Caki2 (cell line): ENCODE measurements at regions not wholly inside any gene's neighbourhood (a gene's known extent, or its start where the extent isn't known, plus 50 kb on each side); places are given as distances from the start of the nearest gene placed in this dataset.
A peak's percentile ranks its signal among the peaks of the same experiment; 100 is the strongest.

Experiments
- DNase-seq: peaks from one replicate; pipeline ENCODE4 v3.0.0-alpha.2; 2015; ENCODE audit warnings: low read depth
- in situ Hi-C: cut with HindIII; loops from 2 replicates; pipeline ENCODE4 v1.10.0; 2016; ENCODE audit warnings: low sequenced_read_pairs, low pct_unique_long_range_greater_than_20kb, mixed read lengths

DNA sequence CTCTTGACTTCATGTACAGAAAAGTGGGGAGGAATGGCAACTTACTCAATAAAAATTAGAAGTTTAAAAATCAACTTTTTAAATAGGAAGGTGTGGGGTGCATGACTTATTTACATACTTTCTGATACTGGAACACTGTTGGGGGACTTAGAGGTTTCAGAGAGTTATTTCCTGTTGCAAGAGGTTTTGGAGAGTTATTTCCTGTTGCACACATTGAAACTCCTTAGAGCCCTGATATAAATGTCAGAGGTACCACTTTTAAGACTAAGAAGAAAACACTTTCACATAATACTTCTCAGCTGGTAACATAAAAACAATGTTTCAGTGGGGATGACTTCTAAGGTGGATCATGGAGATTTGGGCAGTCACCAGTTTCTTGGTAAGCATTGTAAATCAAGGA is 579.9 kb downstream of the MMUT start:
- in situ Hi-C loops = no loop called here
- DNase-seq = no peak

DNA sequence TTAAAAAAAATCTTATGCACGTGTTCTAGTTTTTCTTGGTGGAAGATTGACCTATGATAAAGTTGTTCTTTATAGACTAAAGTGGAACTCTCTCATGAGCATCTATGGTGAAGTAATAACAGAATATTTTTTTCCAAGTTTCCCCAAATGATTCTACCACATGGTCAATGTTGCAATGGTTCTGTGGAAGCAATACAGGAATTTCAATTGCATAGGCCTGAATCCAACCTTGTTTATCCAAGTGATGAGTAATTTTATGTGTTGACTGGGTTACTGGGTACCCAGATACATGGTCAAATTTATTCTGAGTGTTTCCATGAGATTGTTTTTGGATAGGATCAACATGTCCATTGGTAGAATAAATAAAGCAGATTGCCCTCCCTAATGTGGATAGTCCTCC is 581.5 kb downstream of the MMUT start:
- no peak for DNase-seq
- in situ Hi-C loops = no loop called here

DNA sequence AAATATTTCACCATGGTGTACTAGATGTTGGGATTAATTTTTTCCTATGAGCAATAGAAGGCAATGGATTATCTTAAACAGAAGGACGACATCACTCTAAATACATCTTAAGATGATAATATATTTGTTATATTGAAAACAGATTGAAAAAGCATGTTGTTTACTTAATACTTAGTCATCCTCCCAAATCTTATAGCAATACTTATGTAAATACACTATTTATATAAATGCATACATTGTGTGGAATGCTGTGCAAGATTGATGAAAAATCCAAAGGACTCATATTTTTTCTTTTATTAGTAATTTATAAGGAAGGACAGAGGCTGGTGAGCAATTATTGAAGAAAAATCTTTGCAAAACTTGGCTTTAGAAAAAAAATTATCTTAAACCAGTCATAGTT is 593.5 kb downstream of the MMUT start:
- DNase-seq = no peak

DNA sequence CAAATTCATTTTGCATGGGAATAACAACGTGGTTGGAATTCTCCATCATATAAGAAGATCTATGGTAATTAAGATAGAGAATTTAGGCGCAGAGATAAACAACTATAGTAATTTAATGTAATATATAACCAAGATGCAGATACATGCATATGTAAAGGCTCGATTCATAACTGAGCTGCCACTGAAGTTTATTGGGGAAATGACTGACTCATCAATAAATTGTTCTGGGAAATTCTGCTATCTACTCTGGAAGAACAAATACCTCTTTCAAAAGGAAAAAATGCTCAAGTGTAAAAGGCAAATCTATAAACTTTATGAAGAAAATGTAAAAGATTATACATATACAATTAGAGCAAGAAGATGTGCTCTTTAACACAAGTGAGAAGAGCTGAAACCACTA is 596.4 kb downstream of the MMUT start:
- no peak for DNase-seq
- in situ Hi-C loops = no loop called here

More for the DNA sequence above, 593.5 kb downstream of the MMUT start:
- in situ Hi-C loops = no loop called here

DNA sequence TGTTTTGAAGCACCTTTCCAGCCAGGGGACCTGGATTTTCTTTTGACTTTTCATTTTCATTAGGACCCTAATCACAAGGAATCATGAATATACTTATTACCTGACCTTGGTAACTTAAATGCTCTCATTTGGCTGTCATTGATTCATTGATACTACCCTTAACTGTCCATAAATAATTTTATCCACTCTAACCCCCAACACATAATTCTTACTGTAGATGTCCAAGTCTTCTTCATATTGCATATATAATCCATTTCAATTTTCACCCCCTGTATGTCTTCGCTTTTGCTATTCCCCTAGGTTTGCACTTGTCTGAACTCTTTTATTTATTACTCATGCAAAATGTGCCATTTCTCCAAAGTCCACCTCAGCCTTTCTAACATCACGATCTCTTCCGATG is 602.9 kb downstream of the MMUT start:
- in situ Hi-C loops = no loop called here
- no peak for DNase-seq

DNA sequence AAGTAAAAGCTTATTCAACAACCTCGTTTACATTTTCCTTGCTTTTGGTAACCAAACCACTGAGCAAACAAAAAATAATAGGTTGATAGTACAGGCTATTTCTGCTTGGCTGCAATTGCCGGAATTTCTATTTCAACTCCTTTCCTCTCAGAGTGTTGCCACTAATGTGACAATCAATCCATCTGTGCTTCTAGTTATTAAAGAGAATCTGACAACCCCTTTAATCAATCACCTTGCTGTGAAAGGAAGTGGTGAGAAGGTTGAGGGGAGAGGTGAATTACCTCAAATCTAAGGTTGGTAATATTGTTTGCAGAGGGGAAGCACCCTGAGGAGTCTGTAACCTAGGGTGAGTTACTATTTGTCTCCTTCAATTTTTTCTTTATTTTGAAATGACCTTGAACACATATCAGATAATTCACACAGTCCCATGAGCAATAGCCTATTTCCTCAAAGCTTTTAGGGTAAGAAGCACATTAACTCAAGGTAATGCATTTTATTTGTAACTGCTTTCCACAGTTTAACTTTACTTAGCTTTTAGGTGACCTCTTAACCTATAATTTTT is 603.4 kb downstream of the MMUT start:
- no peak for DNase-seq
- in situ Hi-C loops = no loop called here

DNA sequence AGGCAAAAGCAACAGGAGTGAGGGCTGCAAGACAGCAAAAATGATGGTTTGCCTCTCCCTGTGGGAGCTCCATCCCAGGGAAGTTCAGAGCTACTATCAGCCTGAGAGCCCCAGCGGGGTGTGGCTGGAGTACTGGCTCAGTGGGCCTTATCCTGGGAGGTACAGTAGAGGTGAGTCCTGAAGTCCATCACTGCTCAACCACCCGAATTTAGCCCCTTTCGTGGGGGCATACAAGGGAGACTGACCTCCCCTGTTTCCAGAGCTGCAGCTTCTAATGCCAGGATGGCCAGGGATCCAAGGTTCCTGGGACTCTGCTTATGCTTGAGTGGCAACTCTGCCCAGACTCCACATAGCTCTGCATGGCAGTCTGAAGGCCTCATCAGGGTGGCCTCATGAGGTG is 617.8 kb downstream of the MMUT start:
- DNase-seq = no peak
- in situ Hi-C loops = no loop called here

DNA sequence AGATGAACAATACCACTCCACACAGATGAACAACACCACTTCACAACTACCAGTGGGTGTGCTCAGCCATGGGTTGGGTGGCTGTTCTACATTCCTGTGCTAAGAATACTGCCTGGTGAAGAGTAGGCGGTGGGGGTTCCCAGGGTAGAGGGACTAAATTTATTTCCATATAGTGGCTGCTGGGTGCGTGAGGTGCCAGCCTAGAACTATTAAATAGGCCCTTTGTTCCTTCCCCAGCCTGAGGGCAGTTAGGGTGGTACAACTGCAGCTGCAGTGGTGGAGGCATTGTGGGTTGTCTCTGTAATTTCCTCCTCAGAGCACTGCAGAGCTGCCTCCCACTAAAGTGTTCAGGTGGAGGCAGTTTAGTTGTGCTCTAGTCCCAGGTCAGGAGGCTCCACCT is 618.4 kb downstream of the MMUT start:
- in situ Hi-C loops = no loop called here
- no peak for DNase-seq

DNA sequence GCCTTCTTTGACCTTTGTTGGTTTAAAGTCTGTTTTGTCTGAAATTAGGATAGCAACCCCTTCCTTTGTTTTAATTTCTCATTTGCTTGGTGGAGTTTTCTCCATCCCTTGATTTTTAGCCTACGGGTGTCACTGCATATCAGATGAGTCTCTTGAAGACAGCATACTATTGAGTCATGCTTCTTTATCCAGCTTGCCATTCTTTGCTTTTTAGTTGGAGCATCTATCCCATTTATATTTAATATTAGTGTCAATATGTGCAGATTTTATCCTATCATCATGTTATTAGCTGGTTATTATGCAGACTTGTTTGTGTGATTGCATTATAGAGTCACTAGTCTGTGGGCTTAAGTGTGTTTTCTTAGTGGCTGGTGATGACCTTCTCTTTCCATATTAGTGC is 622.2 kb downstream of the MMUT start:
- DNase-seq = no peak
- in situ Hi-C loops = no loop called here

DNA sequence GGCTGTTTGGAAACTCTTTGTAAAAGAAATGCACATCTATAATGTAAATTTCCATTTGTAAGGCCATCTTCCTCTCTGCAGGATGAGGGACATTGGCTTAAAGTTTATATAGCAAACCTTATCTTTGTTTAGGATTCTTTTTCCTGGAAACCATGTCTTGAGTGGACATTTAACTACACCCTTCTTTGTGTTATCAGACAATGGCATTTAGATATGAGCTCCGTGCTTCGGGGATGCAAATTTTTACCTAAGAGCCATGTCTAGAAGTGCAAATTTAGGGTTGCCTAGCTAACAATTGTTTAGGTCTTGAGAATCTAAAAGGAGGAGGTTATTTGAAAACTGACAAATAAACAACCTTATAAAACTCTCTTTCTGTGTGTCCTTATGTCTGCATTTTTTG is 623.8 kb downstream of the MMUT start:
- in situ Hi-C loops = no loop called here
- DNase-seq = no peak

DNA sequence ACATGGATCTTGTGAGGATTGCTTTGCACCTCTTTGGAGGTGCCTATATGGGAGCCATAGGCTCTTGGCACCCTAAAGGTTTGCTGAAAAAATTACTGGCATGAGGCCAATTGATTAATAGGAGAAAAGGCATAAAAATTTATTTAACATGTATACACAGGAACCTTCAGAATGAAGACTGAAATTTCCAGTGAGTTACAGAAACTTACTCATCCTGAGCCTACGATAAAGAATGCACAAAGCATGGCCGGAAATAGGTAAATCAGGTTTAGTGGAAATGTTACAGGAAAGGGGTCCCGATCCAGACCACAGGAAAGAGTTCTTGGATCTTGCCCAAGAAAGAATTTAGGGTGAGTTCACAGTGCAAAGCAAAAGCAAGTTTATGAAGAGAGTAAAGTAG is 625.3 kb downstream of the MMUT start:
- DNase-seq = no peak
- in situ Hi-C loops = no loop called here

DNA sequence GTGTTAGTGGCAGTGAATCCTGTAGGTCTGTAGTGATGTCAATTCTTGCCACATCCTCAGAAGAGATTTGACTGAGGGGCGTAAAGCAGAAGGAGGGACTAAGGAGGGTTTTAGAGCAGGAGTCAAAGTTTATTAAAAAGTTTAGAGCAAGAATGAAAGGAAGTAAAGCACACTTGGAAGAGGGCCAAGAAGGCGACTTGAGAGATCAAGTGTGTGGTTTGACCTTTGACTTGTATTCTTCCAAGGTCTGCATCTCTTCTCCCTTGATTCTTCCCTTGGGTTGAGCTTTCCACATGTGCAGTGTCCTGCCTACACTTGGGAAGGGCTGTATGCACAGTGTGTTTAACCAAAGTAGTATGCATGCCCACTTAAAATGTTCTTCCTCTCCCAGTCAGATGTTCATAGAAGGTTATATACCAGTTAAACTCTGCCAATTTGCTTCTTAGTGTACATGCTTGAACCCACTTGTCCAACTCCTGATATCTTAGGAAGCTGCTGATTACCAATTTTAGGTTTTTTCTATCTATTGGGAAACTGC is 627.6 kb downstream of the MMUT start:
- in situ Hi-C loops = no loop called here
- peak; percentile 29 for DNase-seq

DNA sequence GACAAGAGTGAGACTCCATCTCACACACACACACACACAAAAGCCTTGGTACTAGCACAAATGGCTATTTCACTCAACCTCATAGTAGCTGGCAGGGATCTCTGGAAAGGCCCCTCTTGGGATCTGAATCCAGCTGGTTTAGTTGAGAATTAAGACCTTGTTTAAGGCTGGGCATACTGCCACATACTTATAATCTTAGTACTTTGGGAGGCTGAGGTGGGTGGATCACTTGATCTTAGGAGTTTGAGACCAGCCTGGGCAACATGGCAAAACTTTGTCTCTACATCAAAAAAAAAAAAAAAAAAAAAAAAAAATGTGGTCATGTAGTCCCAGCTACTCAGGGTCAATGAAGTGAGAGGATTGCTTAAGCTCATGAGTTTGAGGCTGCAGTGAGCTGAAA is 628.3 kb downstream of the MMUT start:
- in situ Hi-C loops = no loop called here
- DNase-seq = no peak

DNA sequence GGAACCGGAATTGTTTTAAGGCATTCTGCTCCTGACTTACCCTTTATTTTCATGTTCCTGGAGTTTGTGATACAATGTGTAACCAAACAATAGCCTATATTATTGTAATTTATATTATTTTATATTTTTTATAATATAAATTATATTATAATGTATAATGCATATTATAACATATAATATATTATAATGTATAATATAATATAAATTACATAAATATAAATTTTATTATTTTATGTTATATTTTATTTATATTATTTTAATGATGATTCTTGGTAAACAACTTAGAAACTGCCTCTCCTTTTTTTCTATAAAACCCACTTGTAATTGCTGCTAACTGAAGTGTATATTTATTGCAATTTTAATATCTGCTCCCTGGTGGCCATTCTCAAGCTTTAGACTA is 629.1 kb downstream of the MMUT start:
- in situ Hi-C loops = no loop called here

DNA sequence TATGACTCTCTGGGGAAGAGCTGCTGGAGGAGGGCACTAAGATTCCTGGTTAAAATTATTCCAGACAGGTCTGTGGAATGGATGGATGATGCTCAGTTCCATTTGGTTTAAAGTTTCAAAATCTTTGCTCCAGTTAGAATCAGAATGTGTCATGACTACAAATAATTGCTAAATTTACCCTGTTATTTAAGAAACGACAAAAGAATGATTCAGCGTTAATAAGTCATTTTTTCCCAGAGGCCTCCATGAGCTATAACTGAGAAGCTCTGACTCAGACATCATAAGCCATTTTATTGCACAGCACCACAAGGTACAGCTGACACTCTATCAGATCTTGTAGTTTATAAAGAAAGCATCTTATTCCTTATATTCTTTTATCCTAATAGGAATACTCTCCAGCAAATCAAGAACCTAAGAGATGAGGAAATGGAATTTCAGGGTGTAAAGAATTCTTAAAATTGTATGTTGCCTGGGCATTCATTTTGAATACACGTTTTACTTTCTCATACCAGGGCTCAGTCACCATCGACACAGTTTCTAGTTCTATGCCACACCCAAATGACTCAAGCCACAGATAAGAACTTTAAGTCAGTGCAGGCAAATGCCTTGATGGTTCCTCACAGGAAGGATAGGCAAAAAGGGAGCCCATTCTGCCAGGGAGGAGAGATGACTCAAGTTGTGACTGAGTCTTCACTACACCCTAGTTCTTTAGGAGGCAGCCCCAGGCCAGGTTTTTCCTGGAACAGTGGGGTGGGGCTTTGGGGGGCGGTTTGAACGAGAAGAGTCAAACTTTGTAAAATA is 636.0 kb downstream of the MMUT start:
- peak; percentile 96 for DNase-seq
- in situ Hi-C loops = no loop called here

More for the DNA sequence above, 629.1 kb downstream of the MMUT start:
- no peak for DNase-seq

DNA sequence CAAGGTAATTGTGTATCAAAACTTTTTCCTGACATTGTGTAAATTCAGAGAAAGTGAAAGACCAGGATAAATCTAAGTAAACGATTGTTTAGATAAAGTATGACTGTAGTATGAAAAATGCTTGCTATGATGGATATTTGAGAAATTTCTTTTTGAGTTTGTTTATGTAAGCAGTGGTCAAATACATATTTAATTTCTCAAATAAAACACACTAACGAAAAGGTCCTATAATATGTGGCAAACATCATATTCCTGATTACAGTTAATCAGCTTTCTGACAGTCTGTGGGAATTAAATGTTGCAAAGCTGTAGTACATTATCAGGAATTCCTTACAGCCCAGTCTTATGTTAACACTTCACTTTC is 636.9 kb downstream of the MMUT start:
- in situ Hi-C loops = no loop called here

DNA sequence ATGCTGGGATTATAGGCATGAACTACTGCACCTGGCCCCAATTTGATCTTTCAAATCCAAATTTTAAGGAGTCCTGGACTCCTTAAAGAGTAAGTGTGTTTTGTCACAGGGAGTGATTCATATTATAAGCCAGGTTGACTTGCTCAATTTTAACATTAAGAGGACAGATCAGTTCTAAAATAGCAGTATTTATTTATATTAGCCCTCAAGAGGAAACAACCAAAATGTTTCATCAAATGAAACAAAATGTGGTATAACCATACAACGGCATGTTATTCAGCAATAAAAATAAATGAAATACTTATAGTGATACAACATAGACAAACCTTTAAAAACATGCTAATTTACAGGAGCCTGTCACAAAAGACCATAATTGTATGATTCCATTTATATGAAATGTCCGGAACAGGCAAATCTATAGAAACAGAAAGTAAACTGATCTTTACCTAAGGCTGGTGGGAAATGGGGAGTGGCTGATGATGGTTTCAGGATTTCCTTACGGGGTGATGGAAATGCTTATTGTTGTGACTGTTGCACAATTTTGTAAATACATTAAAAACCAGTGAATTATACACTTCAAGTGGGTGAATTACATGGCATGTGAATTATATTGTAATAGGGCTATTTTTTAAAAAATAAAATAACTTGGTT is 637.4 kb downstream of the MMUT start:
- no peak for DNase-seq
- in situ Hi-C loops = no loop called here

More for the DNA sequence above, 636.9 kb downstream of the MMUT start:
- DNase-seq = no peak

DNA sequence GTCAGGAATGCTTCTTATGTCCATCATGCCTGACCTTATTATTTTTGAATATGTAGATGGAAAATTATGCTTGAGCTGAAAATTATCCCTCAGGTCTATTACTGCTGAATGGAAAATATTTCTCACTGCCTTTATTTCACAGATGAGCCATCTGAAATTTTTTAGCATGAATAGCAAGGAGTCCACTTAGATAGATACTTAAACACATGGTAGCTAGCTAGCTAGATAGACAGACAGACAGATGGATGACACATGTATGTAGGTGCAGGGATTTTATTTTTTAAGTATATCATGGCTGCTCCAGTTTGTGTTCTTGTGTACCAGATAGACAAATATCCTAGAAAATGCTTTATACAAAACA is 645.0 kb downstream of the MMUT start:
- in situ Hi-C loops = no loop called here
- no peak for DNase-seq

DNA sequence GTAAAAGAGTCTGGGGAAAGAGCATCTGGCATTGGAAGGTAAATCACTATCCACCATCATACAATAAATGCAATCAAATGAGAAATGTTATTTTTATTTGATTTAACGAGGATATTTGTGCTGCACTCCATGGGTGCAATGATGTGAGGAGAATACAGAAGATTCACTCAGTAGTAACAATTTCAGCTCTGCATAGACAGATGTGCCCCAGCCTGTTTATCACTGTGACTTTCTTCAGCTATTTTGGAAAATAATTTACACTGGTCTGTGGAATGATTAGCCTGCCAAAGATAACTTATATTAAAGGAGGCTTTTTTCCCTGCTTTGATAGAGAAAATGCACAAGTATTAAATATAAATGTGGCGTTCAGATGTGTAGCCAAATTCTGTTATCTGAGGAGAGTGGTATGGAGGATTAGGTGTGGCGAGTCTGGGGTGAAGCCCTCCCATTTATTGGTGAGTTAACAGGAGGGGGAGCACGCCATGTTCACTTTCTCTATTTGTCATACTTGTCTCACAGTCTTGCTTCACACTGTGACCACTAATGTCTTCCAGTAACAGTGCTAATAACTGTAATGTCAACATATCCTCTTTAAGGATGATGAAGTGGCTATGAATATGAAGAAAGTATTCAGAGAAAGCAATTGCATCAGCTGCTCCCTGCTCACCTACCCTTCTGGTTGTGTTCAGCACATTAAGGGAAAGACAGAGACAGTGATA is 645.6 kb downstream of the MMUT start:
- DNase-seq = no peak
- in situ Hi-C loops = no loop called here
